Uterus (tissue), 2 donors: ENCODE measurements at regions not wholly inside any gene's neighbourhood (a gene's known extent, or its start where the extent isn't known, plus 50 kb on each side); places are given as distances from the start of the nearest gene placed in this dataset.

ENCODE experiments used
- CTCF ChIP-seq, 4 experiments: fragments of 200-600 bp in 2 of 4; fragments of 450-650 bp in 2 of 4; sonication (generic) in 2 of 4; IDR thresholded peaks; one replicate each; pipeline ENCODE4 v1.5.1; 2016 to 2019; ENCODE audit warnings: antibody characterized with exemption in 4 of 4, mild to moderate bottlenecking in 2 of 4, moderate library complexity in 1 of 4
- POLR2A ChIP-seq, 2 donors: fragments of 450-650 bp; IDR thresholded peaks; one replicate each; pipeline ENCODE4 v1.6.1; 2016; ENCODE audit warnings: antibody characterized with exemption in 2 of 2, mild to moderate bottlenecking in 1 of 2, moderate library complexity in 1 of 2

DNA sequence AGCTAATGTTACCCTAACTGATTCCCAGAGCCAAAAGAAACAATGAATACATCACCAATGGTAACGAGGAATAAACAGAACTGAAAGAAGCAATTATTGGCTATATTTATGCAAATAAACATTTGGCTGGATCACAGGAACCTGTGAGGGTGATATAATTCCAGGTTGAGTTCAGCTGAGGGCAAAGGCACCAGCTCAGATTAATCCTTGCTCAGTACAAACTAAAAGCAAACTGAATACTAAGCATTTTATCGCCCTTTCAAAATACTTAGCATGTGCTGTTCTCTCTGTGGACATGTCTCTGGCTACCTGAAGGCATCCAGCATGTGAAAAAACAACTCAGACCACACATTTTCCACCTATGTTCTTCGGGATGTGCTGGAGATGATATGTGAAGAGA lies 791.7 kb downstream of the METTL4 start:
- TF ChIP-seq CTCF (IDR thresholded peaks at IDR 0.05) (no peak), POLR2A (IDR thresholded peaks at IDR 0.05) (no peak)
